NCI-H2227 (cell line): ENCODE measurements at regions not wholly inside any gene's neighbourhood (a gene's known extent, or its start where the extent isn't known, plus 50 kb on each side); places are given as distances from the start of the nearest gene placed in this dataset.
"Not testable (repeated sequence)": the region's sequence is repeated elsewhere in the genome, so short reads cannot be mapped to it uniquely, and the experiment has no call there.

Experiments
- DNase-seq: peaks from one replicate; lab custom pipeline; 2025; ENCODE audit not compliant: unreplicated experiment; lab: John Stamatoyannopoulos, UW

DNA sequence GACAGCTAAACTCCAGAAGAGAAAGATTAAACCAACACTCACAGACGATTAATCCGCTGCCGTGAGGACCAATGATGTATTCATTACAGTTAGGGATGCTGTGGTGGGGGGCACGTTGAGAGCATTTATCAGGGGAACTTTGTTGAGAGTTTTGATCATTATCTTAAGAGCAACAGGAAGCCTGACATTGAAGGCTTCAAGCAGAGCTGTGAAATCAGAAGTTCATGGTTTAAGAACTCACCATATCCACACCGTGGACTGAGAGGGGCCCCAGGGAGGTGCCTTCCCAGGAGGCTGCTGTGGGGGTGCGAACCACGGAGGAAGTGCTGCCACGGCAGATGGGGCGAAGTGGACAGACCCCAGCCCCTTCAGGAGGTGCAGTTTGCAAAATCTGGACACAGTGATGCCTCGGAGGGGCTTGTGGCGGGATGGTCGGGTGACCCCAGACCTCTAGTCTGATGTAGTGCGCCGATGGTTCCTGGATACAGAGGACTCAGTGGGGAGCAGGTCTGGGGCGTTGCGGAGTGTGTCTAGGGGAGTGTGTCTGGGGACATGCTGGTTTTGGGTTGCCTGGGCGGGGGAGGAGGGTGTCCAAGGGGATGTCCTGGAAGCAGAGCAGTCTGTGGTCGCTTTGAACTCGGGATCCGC lies 73.0 kb downstream of the DIO3 start:
- no peak for DNase-seq

DNA sequence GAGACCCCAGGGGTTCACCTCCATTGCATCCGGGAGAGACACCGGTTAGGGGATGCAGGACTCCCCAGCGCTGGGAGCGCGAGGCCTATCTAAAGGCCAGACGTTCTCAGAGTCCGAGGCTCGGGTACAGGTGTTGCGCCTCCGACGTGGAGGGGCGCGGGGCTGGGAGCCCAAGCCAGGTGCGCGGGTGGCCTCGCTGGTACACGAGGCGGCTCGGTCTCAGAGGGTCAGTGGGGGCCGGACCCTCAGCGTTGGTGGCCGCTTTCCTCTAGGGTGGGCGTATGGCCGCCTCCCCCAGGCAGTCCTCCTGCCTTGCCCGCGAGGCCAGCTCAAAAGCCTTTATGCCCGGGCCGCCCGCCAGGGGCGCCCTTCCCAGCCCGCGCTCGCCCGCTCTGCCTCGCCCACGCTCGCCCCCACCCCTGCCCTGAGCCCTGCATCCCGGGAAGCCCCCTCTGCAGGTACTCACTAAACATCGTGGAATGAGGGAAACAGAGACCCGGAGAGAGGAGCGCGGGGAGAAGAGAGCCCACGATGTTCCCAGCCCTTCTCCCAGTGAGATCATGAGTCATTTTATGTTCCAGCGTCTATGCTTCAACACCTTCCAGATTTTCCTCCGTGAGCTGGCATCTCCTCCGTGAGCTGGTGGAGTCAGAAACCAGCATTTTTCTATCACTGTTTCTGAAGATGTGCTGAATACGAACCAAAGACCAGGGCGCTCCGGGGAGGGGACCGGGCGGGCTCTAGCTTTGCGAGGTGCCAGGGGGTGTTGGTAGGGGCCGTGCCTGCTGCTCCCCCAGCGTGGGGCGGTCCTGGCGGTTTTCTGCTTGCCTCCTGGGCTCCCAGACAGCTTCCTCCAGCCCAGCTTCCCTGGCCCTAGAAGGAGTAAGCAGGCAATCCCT lies 73.8 kb downstream of the DIO3 start:
- no peak for DNase-seq

DNA sequence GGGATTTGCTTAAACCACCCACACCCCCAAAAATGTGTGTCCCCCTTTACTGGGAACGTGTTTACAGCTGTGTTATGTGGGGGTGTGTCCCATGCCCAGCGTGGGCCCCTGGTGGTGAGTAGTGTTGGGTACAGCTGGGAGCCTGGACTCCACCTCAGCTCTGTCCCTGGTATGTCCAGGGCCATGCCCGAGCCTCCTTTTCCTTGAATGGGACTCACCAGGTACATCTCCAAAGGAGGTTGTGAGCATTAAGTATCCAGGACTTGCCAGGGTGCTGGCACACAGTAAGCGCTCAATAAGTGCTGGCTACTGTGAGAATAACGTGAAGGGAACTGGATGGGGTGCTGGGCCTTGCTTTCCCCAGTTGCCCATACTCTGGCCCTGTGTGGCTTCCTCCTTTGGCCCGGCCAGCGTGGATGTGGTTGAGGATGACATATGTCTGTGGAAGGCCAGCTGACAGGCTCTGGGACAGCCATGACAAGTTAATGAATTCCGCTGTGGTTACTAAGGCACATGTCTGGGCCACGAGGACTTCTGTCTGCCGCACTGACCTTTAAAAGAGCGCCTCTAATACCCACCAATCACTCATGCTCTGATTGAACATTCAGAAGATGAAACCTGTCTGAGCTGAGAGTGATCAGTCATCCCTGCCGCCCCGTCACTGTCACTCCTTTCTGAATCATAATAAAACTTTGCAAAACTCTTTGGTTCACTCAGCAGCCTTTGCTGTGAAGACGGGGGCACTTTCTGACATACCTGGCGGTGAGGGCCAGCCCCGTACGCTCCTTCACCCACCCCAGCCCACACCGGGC lies 74.7 kb downstream of the DIO3 start:
- no peak for DNase-seq

GRCh38 chr14:101639241-101639833 lies 78.0 kb downstream of the DIO3 start:
- DNase-seq, result peak; percentile 8

- DNase-seq, result no peak
Observed at GRCh38 chr14:101643651-101644050, 82.4 kb downstream of the DIO3 start.

- DNase-seq, result no peak
Observed at GRCh38 chr14:101654051-101654450, 92.8 kb downstream of the DIO3 start.

DNA sequence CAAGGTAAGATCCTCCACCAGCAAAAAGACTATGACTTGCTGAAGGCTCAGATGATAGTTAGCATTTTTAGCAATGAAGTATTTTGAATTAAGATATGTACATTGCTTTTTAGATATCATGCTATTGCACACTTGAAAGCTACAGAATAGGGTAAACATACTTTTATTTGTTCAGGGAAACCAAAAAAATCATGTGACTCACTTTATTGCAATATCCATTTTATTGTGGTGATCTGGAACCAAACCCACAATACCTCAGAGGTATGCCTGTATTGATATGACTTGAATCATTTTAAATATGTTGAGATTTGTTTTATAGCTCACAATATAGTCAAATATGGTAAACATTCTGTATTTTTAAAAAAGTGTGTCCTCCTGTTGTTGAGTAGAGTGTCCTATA lies 96.1 kb downstream of the DIO3 start:
- DNase-seq, result no peak

- peak; percentile 57 for DNase-seq
Observed at GRCh38 chr14:101665478-101666078, 95.9 kb upstream of the PPP2R5C start.

GRCh38 chr14:101666264-101666663 lies 95.2 kb upstream of the PPP2R5C start:
- DNase-seq, result no peak

GRCh38 chr14:101669629-101670028 lies 91.9 kb upstream of the PPP2R5C start:
- DNase-seq, result no peak

DNA sequence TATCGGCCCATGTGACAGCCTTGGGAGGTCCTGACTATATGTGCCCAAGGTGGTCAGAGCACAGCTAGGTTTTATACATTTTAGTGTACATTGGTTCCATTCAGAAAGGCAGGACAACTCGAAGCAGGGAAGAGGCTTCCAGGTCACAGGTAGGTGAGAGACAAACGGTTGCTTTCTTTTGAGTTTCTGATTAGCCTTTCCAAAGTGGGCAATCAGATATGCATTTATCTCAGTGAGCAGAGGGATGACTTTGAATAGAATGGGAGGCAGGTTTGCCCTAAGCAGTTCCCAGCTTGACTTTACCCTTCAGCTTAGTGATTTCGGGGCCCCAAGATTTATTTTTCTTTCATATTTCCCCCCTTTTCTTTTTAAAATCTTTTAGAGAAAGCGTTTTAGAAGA lies 87.6 kb upstream of the PPP2R5C start:
- no peak for DNase-seq

GRCh38 chr14:101675835-101676234 lies 85.7 kb upstream of the PPP2R5C start:
- DNase-seq, result not testable (repeated sequence)

DNA sequence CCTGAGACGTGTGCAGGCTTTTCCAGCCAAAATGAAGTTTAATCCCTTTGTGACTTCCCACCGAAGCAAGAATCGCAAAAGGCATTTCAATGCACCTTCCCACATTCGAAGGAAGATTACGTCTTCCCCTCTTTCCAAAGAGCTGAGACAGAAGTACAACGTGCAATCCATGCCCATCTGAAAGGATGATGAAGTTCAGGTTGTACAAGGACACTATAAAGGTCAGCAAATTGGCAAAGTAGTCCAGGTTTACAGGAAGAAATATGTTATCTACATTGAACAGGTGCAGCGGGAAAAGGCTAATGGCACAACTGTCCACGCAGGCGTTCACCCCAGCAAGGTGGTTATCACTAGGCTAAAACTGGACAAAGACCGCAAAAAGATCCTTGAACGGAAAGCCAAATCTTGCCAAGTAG lies 83.6 kb upstream of the PPP2R5C start:
- DNase-seq, result not testable (repeated sequence)

- DNase-seq, result no peak
Observed at GRCh38 chr14:101681795-101682194, 79.7 kb upstream of the PPP2R5C start.

GRCh38 chr14:101683365-101683764 lies 78.1 kb upstream of the PPP2R5C start:
- no peak for DNase-seq

DNA sequence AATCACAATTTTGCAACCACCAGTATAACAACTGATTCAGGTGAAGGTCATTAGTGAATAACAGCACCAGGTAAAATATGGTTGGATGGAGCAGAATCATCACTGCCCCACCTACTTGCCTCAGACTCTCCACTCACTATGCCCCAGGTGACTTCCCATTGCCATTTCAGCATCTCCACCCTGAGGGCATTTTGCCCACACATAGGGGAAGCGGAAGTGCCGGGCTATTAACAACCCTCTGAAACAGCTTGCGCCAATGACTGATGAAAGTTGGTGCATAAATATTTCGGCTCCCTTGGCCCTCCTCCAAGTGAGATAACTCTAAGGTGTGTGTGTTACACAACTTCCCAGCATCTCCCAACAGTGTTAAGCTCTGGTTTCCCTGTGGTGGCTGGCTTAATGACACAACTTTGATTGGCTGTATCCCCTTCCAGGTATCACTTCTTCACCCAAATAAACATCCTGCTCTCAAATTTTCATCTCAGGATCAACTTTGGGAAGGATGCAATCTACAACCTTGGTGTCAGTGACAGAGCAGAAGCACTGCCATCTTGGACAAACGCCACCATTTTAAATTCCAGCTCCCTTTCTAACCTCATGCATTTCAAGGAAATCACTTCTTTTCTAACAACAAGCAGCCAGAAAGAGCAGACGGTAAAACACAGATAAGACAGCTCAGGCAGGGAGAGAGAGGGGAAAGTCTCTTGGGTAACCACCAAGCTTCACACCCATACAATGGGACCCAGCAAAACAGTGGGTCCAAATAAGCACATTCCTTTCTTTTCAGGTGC lies 73.6 kb upstream of the PPP2R5C start:
- DNase-seq, result no peak

DNA sequence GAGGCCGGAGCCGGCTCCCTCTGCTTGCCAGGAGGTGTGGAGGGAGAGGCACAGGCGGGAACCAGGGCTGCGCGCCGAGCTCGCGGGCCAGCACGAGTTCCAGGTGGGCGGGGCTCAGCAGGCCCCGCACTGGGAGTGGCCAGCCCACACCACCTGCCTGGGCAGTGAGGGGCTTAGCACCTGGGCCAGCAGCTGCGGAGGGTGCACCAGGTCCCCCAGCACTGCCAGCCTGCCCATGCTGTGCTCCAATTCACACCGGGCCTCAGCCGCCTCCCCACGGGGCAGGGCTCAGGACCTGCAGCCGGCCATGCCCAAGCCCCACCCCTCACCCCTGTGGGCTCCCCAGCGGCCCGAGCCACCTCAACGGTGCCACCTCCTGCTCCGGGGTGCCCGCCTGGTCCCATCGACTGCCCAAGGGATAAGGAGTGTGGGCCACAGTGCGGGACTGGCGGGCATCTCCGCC lies 72.4 kb upstream of the PPP2R5C start:
- no peak for DNase-seq

DNA sequence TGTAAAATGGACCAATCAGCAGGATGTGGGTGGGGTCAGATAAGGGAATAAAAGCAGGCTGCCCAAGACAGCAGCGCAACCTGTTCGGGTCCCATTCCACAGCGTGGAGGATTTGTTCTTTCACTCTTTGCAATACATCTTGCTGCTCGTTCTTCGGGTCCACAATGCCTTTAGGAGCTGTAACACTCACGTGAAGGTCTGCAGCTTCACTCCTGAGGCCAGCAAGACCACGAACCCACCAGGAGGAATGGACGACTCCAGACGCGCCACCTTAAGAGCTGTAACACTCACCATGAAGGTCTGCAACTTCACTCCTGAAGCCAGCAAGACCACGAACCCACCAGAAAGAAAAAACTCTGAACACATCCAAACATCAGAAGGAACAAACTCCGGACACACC lies 71.5 kb upstream of the PPP2R5C start:
- not testable (repeated sequence) for DNase-seq

DNA sequence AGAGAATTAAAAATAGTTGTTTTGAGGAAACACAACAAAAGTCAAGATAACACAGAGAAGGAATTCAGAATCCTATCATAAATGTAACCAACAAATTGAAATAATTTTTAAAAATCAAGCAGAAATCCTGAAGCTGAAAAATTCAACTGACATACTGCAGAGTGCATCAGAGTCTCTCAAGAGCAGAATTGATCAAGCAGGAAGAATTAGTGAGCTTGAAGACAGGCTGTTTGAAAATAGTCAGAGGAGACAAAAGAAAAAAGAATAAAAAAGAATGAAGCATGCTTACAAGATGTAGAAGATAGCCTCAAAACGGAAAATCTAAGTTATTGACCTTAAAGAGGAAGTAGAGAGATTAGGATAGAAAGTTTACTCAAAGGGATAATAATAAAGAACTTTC lies 65.8 kb upstream of the PPP2R5C start:
- no peak for DNase-seq

- no peak for DNase-seq
Observed at GRCh38 chr14:101704140-101704539, 57.4 kb upstream of the PPP2R5C start.
